ENCODE measurements at regions not wholly inside any gene's neighbourhood (a gene's known extent, or its start where the extent isn't known, plus 50 kb on each side); places are given as distances from the start of the nearest gene placed in this dataset.

- no peak for DNase-seq (ENCODE audit: low read depth)
Observed at GRCh38 chr10:130799532-130799931, 512.0 kb downstream of the TCERG1L start.

GRCh38 chr10:130800281-130800680 is 511.2 kb downstream of the TCERG1L start:
- no peak for DNase-seq (ENCODE audit: low read depth)

- no peak for DNase-seq (ENCODE audit: low read depth)
Observed at GRCh38 chr10:130801276-130801675, 510.2 kb downstream of the TCERG1L start.

DNA sequence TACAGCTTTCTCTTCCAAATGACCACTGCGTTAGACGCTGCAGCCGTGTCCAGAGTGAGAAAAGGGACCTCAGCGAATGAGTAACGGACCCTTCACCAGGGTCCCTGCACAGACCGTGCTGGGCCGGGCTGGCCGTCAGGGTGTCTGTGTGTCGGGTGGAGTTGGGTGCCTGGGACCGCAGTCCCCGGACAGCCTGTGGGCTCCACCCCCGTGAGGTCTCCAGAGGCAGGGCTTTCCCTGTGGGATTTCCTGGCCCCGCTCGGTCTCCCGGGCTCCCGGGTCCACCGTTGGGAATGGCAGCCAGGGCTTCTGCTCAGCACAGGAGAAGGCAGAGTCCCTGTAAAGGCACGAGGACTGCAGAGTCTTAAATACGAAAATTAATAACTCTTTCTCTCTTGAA is 509.7 kb downstream of the TCERG1L start:
- DNase-seq (ENCODE audit: low read depth): no peak

DNA sequence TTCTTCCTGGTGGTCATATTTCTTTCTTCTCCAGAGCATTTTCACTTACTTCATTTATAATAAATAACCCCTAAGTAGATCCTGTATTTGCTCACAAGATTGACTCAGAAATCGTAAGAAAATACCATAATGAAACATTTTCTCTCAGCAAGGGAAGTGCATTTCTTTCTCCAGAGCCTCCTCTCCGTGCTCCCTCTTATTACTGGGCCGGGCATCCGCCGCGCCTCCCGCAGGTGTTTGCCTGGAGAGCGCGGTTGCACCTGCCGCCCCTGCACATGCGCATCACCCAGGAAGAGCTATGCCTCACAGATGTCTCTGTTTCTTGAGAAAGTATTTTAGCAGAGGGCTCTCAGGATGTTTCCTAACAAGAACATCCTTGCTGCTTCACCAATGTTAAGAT is 509.2 kb downstream of the TCERG1L start:
- no peak for DNase-seq (ENCODE audit: low read depth)

DNA sequence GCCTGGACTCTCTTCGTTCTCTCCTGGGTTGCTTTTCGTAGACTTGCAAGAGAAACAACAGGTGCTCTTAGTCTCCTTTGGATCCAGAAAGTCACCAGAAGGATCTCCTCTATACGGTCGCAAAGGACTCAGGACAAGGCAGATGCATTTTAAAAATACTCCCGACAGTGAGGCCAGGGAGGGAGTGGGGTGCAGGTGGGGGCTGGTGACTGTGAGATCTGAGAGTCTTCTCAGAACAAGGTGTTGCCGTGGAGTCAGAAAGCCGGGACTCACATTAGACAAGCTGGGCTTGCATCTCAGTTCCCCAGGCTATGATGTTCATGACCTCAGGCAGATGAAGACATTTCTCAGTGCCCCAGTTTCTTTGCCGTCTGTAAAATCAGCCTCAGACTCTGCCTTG is 507.2 kb downstream of the TCERG1L start:
- DNase-seq (ENCODE audit: low read depth): no peak

- no peak for DNase-seq (ENCODE audit: low read depth)
Observed at GRCh38 chr10:130804778-130805634, 506.5 kb downstream of the TCERG1L start.

DNA sequence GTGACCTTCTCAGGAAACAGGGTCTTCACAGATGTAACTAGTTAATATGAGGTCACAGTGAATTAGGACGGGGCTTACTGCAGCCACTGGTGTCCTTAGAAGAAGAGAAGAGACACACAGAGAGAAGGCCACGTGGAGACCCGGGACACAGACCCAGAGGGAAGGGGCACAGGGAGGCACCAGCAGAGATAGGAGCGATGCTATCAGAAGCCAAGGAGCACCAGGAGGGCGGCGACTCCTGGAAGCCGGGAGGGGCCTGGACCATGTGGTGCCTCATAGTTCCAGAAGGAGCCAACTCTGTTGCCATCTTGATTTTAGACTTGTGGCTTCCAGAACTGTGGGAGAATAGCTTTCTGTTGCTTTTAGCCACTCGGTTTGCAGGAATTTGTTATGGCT is 505.9 kb downstream of the TCERG1L start:
- no peak for DNase-seq (ENCODE audit: low read depth)

DNA sequence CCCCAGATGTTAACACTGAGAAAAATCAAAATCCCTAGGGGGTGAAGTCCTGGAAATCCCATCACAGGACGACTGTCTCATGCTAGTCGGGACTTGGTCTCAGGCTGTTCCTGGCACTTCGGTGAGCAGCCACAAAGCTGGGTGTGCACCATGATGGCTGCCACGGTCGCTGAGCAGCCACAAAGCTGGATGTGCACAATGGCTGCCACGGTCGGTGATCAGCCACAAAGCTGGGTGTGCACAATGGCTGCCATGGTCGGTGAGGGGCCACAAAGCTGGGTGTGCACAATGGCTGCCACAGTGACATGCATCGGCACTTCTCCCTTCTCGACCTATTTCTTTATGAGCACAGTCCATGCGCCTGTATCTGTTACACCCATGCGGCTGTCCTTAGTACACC is 505.1 kb downstream of the TCERG1L start:
- no peak for DNase-seq (ENCODE audit: low read depth)

DNA sequence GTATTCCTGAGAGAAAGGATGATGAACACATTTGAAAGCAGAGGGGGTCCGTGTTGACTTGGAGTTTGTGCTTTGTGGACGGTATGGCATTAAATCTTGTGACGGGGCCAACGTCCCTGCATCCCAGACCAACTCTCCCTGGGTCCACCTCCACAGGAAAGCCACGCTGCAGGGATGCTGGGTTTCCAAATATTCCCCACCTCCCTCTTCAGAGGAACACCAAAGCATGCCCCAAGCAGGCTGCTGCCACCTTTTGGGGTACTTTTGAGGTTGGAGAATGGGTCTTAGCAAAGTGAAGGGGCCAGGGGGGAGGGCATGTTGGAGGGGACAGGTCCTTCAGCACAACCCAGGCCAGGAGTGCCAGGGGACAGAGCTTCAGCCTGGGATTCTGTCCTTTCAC is 504.4 kb downstream of the TCERG1L start:
- DNase-seq (ENCODE audit: low read depth): no peak

- DNase-seq (ENCODE audit: low read depth): no peak
Observed at GRCh38 chr10:130807721-130808120, 503.8 kb downstream of the TCERG1L start.

- no peak for DNase-seq (ENCODE audit: low read depth)
Observed at GRCh38 chr10:130808243-130808642, 503.3 kb downstream of the TCERG1L start.

GRCh38 chr10:130808686-130809085 is 502.8 kb downstream of the TCERG1L start:
- DNase-seq (ENCODE audit: low read depth): no peak

- no peak for DNase-seq (ENCODE audit: low read depth)
Observed at GRCh38 chr10:130809181-130809580, 502.3 kb downstream of the TCERG1L start.

DNA sequence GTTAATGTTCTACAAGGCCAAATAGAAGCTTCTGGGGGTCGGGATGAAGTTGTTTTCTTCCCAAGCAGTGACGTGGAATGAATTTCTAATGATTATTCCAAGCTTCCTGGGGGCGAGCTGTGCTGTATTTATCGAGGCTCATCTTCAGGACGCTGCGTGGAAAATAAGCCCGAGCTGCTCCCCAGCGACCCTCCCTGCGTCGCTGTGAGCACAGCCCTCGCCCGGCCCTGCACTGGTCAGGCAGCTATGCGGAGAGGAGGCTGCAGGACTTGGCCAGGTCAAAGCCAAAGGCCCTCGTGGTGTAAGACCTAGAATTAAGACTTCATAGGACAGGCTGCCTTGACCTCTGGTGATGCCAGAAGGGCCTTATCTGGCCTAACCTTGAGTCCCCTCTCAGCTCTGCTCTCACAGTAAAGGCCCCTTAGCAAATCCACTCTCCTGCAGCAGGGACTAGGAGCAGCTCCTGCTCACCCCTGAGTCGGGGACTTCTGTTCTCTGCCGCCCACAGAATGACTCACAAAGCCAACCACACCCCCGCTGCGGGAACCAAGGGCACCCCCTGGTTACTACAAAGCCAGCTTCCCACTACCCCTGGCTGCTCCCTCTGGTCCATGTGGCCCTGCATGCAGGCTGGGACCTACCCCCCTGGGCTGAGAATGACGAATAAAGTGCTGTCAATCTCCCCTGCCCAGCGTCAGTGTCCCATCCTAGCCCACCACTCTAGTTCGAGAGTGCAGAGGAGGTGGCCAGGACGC is 501.6 kb downstream of the TCERG1L start:
- DNase-seq (ENCODE audit: low read depth): no peak

- DNase-seq (ENCODE audit: low read depth): no peak
Observed at GRCh38 chr10:130810856-130811255, 500.7 kb downstream of the TCERG1L start.

- DNase-seq (ENCODE audit: low read depth): no peak
Observed at GRCh38 chr10:130812381-130813148, 499.0 kb downstream of the TCERG1L start.

- DNase-seq (ENCODE audit: low read depth): no peak
Observed at GRCh38 chr10:130814610-130815009, 496.9 kb downstream of the TCERG1L start.

GRCh38 chr10:130816116-130816901 is 495.2 kb downstream of the TCERG1L start:
- DNase-seq (ENCODE audit: low read depth): no peak

GRCh38 chr10:130817046-130817624 is 494.4 kb downstream of the TCERG1L start:
- no peak for DNase-seq (ENCODE audit: low read depth)

DNA sequence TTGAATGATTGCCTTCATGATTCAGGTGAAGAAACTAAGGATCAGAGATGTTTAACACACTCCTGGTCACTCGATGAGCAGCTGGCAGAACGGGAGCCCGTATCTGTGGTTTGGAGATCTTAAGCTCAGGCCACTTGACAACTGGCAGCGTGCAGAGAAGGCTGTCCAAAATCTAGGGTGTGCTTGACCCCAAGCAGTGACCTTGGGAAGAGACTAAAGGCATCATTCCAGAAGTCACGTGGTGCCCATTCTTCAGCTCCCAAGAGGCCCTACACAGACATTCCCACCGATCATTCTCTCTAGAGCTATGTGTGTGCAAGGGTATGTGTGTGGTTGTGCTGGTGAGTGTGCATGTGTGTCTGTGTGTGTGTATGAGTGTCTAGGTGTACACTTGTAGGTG is 493.8 kb downstream of the TCERG1L start:
- no peak for DNase-seq (ENCODE audit: low read depth)

All from renal cortical epithelial cell (primary cell).